Effector CD4-positive, alpha-beta T cell (primary cell): ENCODE measurements at regions not wholly inside any gene's neighbourhood (a gene's known extent, or its start where the extent isn't known, plus 50 kb on each side); places are given as distances from the start of the nearest gene placed in this dataset.
"Not testable (repeated sequence)": the region's sequence is repeated elsewhere in the genome, so short reads cannot be mapped to it uniquely, and the experiment has no call there.

Experiments used
- DNase-seq: peaks from one replicate; pipeline ENCODE4 v3.0.0-alpha.2; 2020

GRCh38 chr5:118603278-118603677 is 385.1 kb downstream of the DTWD2 start:
- no peak for DNase-seq

GRCh38 chr5:118598311-118598710 is 390.0 kb downstream of the DTWD2 start:
- no peak for DNase-seq

GRCh38 chr5:118597543-118597942 is 390.8 kb downstream of the DTWD2 start:
- DNase-seq, result no peak

GRCh38 chr5:118596255-118596654 is 392.1 kb downstream of the DTWD2 start:
- DNase-seq, result no peak

GRCh38 chr5:118593003-118593328 is 395.4 kb downstream of the DTWD2 start:
- DNase-seq, result no peak

- no peak for DNase-seq
Measured at GRCh38 chr5:118592229-118593002, 395.9 kb downstream of the DTWD2 start.

- DNase-seq, result no peak
Measured at GRCh38 chr5:118590806-118591205, 397.5 kb downstream of the DTWD2 start.

- no peak for DNase-seq
Measured at GRCh38 chr5:118580949-118581348, 407.4 kb downstream of the DTWD2 start.

GRCh38 chr5:118578093-118578492 is 410.3 kb downstream of the DTWD2 start:
- no peak for DNase-seq

- no peak for DNase-seq
Measured at GRCh38 chr5:118577621-118578020, 410.7 kb downstream of the DTWD2 start.

GRCh38 chr5:118570276-118570675 is 418.1 kb downstream of the DTWD2 start:
- not testable (repeated sequence) for DNase-seq

- DNase-seq, result not testable (repeated sequence)
Measured at GRCh38 chr5:118569596-118569995, 418.8 kb downstream of the DTWD2 start.

GRCh38 chr5:118565335-118565971 is 422.9 kb downstream of the DTWD2 start:
- no peak for DNase-seq

GRCh38 chr5:118561971-118562370 is 426.4 kb downstream of the DTWD2 start:
- DNase-seq, result no peak

GRCh38 chr5:118561235-118561634 is 427.1 kb downstream of the DTWD2 start:
- DNase-seq, result no peak

- no peak for DNase-seq
Measured at GRCh38 chr5:118558871-118559270, 429.5 kb downstream of the DTWD2 start.

- DNase-seq, result no peak
Measured at GRCh38 chr5:118557251-118557661, 431.1 kb downstream of the DTWD2 start.

GRCh38 chr5:118556792-118557191 is 431.6 kb downstream of the DTWD2 start:
- no peak for DNase-seq

GRCh38 chr5:118555727-118556126 is 432.6 kb downstream of the DTWD2 start:
- DNase-seq, result no peak

- DNase-seq, result no peak
Measured at GRCh38 chr5:118554981-118555380, 433.4 kb downstream of the DTWD2 start.

- no peak for DNase-seq
Measured at GRCh38 chr5:118554241-118554640, 434.1 kb downstream of the DTWD2 start.

GRCh38 chr5:118553662-118554061 is 434.7 kb downstream of the DTWD2 start:
- no peak for DNase-seq

GRCh38 chr5:118552731-118553360 is 435.5 kb downstream of the DTWD2 start:
- DNase-seq, result no peak

- DNase-seq, result no peak
Measured at GRCh38 chr5:118552146-118552545, 436.2 kb downstream of the DTWD2 start.
